GM12874 (cell line): ENCODE measurements at regions not wholly inside any gene's neighbourhood (a gene's known extent, or its start where the extent isn't known, plus 50 kb on each side); places are given as distances from the start of the nearest gene placed in this dataset.

Source experiments
- CTCF ChIP-seq: IDR thresholded peaks from 2 replicates; pipeline ENCODE4 v1.5.1; 2011; ENCODE audit warnings: low read depth, mild to moderate bottlenecking, control low read depth, low read length, moderate library complexity; ENCODE audit not compliant: insufficient read depth

- TF ChIP-seq CTCF: no peak
These were observed 79.6 kb downstream of the SOX2 start for GRCh38 chr3:181791056-181791955.

- no peak for TF ChIP-seq CTCF
These were observed 81.3 kb downstream of the SOX2 start for GRCh38 chr3:181793006-181793405.

- no peak for TF ChIP-seq CTCF
These were observed 82.5 kb downstream of the SOX2 start for GRCh38 chr3:181794011-181794790.

GRCh38 chr3:181796641-181797040 is 84.9 kb downstream of the SOX2 start:
- TF ChIP-seq CTCF: no peak

GRCh38 chr3:181797431-181797830 is 85.7 kb downstream of the SOX2 start:
- TF ChIP-seq CTCF: no peak

GRCh38 chr3:181805703-181806102 is 94.0 kb downstream of the SOX2 start:
- TF ChIP-seq CTCF: no peak

- TF ChIP-seq CTCF: no peak
These were observed 96.3 kb downstream of the SOX2 start for GRCh38 chr3:181808053-181808452.
